ENCODE measurements at regions not wholly inside any gene's neighbourhood (a gene's known extent, or its start where the extent isn't known, plus 50 kb on each side); places are given as distances from the start of the nearest gene placed in this dataset.

- TF ChIP-seq CTCF (IDR thresholded peaks at IDR 0.05; ENCODE audit: low read length) (no peak), EZH2phosphoT487 (IDR thresholded peaks at IDR 0.05; ENCODE audit: low read length) (no peak)
Measured at GRCh38 chr21:38577887-38578286, 79.6 kb upstream of the ERG start.

Data from MM.1S (cell line).